HG03520 (cell line): ENCODE measurements at regions not wholly inside any gene's neighbourhood (a gene's known extent, or its start where the extent isn't known, plus 50 kb on each side); places are given as distances from the start of the nearest gene placed in this dataset.

Experiments
- ATAC-seq: cut with Tn5 transposase; IDR thresholded peaks from one replicate; pipeline ENCODE4 v1.9.1; 2021; ENCODE audit warnings: mild to moderate bottlenecking, moderate library complexity; ENCODE audit not compliant: unreplicated experiment

DNA sequence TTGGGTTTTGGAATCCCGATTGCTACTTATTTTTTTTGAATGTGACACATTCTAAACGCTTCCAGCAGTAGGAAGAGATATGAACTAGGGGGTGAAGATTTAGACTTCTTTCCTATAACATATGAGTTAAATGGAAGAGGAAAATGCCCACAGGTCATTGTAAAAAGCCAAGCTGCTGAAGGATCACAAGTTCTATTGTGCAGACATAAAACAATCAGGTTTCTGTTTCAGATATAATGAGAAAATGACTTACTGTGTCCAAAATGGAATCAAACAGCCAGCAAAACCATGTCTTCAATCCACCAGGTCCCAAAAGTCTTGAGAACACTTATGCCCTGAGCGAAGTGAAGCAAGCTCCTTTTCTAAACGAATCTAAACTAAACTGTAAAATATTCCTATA is 157.0 kb upstream of the SOX9 start:
- no peak for ATAC-seq

DNA sequence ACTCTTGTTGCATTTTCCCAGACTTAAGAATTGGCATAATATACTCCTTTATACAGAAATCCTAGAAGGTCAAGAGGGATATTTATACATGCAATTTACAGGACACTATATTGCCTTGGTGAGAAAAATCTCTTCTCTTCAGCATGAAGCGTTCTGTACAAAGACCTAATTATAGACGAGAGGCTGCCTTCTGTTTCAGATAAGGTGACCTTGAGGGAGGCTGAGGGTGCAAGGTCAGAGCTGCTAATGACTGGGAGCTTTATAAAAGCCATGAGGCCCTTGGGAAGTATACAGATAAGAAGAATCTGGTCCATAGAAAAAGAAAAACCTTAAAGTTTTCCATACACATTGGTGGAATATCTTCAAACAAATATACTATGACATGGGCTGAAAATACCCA is 156.3 kb upstream of the SOX9 start:
- no peak for ATAC-seq

DNA sequence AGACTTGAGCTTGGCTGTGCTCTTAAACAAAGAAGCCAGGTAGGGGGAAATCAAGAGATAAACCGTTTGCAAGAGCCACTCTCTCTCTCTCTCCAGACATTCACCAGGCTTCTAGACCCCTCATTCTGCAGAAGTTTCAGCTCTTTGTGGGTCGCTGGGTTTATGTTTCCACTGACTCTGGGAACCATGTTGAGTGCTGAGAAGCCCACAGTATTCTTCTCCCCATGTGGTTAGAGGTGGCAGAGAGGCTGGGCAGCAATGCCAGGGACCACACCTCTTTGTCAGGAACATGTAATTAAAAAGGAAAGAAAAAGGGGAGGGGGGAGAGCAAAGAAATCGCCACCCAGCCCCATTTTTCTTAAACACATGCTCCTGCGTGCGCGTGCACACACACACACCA is 154.8 kb upstream of the SOX9 start:
- no peak for ATAC-seq

DNA sequence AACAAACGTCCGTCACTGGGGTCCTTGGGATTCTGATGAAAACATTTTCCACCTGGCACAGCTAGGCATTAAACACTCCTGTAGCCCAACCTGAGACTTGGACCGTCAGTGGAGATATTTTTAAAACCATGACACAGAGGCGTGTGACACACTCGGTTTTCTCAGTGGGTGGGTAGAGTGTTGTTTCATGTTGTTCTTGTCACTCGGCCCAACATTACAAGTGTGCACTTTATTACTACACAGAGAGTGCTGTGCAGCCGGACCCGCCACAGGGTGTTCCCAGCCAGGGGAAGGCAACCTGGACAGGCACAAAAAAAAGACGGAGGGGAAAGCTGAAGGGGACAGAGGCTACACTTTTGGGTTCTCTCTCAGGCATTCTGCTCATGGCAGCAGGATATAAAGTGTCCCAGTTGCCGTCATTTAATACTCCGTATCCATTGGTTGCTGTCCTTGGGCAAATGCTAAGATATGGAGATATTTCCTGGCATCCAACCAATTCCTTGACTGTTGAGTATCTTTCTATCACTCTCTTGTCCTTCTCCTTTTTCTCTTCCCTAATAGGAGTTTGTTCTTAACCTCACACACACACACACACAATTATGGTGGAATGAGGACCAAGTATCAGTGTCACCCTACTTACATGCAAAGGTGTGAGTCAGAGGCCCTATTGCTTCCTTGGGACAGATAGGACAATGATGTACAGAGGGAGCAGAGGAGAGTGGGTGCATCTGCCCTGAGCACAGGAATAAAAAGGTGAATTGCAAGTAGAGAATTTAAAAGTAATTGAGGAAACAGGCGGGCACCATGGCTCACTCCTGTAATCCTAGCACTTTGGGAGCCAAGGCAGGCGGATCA is 154.1 kb upstream of the SOX9 start:
- no peak for ATAC-seq

DNA sequence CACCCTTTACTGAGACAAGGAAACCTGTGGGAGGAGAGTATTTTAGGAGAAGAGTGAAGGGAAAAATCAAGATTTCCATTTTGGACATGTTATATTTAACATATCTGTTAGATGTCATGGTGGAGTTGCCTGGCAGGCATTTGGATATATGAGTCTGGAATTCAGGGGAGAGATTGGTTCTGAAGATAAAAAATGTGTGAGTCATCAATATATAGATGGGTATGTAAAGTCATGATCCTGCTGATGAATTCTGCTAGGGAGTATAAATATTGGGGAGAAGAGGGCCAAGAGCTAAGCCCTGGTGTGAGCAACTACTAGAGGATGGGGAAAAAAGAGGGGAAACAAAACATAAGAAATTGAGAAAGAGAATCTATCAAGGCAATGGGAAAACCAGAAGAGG is 151.3 kb upstream of the SOX9 start:
- ATAC-seq, result no peak

DNA sequence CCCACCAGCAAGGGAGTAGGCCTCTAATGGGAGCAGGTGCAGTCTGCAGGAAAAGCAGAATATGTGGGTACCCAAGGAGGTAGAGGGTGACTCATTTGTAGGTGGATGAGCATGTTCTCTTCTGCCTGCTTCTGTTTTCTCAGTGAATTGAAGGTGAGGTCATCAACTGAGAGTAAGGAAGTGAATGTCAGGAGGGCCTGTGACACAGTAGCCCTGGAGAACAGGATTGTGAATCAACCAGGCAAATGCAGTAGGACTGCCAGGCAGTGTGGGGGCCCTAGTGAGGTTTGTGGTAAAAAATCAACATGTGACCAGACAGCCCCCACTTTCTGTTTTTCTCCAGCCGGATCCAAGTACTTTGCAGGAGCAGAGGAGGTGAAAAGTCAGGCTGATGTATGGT is 150.5 kb upstream of the SOX9 start:
- ATAC-seq, result no peak

DNA sequence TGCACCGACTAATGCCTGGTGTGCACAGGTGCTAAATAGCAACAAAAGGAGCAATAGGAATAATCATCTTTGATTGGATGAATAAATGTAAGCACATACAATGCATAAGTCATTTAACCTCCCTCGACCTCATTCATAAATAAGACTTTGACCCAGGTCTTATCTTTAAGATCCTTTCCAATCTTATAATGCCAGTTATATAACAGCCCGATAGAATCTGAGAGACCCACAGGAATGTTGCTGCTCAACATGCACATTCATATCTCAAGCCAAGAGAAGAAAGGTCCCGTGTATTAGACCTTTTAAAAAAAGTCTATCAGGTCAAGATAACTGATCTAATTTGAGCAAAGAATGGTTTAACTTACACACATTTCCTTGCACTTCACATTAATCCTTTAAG is 146.8 kb upstream of the SOX9 start:
- no peak for ATAC-seq

DNA sequence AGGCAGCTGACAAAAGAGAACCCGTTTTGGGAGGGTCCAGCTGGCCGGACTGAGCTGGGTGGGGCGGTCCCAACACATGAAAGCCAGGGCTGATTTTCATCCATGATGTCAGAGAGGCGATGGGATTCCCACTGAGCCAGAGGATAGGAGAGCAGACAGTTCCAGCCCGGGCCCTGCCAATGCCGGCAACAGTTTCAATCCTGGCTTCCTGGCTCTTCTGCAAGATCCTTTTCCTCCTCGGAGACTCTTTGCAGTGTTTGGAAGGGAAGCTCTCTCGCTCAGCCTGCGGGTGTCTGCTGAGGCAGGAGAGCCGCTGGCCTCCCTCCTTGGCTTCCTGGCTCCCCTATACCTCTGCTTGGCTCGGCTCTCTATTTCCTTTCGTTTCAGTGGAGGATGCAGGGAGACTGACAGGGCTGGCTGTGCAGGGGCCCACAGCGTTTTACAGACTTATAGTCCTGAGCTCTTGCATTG is 145.5 kb upstream of the SOX9 start:
- no peak for ATAC-seq

DNA sequence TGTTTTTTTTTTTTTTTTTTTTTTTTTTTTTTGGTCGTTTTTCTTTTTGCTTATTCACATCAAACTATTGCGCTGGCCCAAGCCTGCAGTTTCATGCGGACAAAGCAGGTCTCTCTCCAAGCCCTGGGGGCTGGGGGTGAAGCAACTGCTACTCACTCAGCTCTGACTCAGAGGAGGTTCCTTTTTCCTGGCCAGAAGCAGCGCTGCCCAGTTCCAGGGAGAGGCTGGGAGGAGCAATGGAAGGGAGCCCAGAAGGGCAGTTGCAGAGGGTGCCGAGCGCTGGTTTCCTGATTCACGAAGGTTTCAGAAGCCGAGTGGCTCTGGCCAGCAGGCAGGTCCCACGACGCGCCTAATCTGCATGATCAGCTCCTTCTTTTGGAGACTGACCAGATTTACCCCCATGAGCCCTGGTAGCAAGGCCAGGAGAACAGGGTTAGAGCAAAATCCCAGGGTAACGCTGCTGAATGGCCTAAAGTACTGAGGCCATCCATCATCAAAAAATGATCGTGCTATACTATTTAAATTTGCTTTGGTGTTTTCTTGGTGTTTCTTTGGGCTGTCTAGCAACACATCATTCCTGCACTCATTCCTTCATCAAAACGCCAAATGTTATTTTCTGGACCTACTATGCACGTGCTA is 144.7 kb upstream of the SOX9 start:
- no peak for ATAC-seq

DNA sequence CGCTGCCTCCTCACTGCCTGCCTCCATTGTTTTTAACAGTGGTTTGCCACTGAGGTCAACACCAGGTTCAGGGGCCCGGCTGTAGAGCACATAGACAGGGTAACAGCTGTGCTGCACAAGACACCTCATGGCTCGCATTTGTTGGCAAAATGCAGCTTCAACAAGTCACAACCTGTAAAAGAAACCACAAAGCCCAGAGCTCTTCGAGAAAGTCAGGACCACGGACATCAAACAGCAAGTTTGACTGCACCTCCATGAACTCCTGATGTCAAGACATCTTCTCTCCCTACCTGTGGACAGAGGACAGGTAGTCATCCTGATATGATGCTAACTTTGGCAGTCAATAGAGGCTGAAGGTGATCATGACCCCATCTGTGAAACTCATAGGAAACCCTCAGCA is 142.4 kb upstream of the SOX9 start:
- no peak for ATAC-seq

DNA sequence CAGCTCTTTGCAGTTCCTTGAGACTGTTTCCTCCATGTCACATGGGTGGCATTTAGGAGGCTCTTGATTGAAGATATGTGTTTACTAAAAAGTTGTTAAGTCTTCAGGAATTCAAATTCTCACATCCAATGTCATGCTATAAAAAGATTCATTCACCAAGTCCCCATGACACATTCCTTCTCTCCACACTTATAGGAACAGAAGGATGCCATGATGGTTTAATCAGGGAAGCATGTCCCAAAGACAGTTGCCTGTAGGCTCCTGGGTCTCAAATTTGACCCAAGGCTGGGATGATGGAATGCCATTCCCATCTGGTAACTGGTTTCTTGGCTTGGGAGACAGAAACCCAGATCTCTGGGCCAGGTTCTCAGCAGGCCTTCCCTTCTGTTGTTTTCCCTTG is 140.6 kb upstream of the SOX9 start:
- no peak for ATAC-seq

DNA sequence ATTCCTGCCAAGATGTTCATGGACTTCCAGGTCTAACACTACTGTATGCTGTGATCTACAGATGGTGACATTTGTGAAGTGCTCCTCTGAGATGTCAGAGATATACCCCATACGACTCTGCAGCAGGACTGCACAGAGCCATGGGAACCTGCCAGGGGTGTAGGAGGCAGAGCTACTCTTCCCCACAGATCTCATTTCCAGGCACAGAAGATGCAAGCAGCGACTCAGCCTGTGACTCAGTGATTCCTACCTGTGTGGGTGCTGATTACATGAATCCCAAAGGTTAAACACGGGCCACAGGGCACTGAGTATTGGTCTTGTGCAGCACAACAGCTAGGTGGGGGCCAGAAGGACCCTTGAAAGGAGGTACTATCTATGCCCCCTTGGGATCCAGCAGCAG is 137.0 kb upstream of the SOX9 start:
- no peak for ATAC-seq

DNA sequence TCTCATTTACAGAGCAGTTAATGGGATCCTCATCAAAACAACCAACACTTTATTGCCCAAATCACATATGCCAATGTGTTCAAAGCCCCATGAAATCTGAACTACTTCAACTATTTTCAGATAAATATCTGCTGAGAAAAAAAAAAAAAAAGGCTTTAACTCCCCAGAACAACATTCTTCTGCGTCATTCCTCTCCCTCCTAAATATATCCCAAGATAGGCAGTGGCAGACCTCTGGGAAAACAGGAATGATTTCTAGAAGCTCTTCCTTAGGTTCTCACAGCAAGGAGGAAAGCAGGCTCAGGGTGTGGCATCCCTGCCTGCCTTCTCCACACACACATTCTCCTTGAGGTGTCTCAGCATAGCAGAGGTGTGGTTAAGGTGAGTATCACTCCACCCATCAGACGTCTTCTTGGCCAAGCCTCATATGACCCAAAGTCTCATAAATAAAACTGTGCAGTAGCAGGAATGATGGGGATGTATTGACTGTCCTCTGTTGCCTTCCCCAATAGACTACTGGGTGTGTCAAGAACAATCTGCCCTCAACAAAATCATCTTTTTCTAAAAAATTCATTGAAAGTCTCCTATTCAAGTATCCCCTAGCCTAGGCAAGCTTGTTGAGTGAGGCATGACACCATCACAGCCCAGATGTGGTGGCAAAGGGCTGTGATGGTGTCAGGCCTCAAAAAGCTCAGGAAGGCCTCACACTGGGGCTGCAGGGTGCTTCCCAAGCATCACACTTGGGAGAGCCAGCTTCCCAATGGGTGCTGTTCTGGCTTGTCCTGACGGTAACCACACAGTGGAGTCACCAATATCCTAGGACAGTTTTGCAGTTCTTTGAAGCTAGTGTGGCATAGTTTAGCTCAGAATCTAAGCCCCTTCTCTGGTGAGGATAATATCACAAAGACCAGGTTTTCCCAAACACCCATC is 135.4 kb upstream of the SOX9 start:
- ATAC-seq, result no peak

DNA sequence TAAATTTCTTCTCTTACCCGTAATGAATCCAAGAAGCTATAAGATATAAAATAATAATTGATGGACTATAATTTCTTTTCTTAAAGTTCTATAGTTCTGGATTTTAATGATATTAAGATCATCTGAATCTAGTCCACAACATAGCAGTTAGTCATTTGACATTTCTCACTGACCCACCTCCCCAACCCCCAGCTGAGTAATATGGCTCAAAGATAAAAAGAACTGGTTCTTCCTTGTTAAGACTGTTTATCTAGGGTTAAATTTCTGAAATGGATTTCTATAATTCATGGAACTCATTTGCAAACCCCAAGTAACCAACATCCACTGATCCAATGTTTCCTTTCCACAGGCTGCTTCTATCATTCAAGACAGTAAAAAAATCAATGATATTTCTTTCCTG is 133.9 kb upstream of the SOX9 start:
- ATAC-seq, result no peak

DNA sequence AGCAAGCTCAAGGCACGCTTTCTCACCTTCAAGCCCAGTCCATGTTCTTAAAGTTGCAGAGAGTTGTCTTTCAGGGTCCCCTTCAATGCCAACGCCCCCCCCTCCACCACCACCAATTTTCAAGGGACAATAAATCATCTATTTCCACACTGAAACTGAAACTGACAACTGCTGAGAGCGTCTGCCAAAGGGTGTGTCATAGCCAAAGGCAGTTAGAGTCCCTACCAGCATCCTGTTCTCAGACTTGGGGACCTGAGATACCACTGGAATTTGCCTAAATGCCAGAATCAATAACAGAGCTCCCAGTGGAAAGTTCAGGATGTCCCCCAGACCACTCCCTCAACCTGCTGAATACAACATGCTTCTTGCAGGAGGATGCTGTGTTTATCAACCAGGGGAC is 133.2 kb upstream of the SOX9 start:
- no peak for ATAC-seq

DNA sequence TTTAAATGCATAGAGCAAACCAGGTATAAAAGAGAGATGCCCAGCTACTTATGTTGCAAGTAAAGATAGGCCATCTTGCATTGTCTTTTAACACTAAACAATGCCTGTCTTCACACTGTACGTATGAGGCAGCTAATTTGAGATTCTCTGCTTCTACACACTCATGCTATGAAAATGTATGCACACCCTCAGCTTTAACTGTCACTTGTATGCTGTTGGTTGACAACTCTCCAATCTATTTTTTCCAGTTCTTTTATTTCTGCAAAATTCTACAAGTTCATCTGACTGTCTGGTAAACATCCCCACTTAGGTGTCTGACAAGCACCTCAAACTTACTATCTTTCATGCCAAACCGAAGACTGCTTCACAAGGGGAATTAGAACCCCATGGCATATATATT is 131.7 kb upstream of the SOX9 start:
- ATAC-seq, result no peak

DNA sequence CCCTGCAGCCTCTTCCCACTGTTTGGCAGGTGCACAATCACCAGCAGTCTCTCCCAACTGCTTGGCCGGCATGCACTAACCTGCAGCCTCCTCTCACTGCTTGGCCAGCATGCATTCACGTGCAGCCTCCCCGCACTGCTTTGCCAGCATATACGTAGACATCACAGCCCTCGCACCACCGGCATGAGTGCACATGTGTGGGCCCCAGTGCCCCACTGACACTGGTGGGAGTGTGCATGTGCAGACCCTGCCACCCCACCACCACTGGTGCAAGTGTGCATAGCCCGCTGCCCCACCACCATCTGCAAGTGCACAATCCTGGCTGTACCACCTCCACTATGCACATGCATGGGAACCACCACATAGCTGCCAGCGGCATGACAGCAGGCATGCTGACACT is 127.5 kb upstream of the SOX9 start:
- ATAC-seq, result no peak

DNA sequence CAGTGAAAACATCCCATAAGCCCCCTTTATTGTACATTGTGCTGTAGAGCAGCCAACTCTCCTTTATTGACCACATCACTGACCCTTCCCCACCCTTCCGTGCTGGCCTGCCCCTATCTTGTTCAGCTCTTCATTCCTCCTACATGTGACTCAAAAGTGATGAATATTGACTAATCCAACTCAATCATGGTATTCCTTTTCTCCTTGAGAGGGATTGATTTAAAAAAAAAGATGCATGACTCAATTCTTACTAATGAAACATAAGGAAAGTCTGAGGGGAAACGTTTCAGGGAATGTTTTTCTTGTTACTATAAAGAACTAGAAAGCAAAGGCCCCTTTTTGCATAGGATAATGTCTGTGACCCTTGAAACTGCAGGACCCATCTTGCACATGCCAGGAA is 125.2 kb upstream of the SOX9 start:
- no peak for ATAC-seq

DNA sequence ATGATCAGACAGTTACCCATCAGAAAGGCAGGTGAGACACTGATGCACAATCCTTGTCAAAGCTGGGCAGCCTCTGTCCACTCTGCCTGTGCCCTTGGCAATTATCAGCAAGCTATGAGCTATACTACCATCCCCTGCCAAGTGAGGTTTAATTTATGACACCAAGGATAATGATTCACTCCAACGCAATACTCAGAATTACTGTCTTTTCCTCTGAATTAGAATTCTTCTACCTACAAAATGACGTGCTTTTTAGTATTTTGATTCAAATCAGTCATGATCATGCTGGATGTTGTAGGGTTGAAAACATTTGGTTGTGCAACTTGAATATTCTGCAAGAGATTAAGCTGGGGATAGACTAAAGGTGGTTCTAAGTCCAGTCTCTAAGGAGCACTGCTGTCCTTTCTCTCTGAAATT is 116.8 kb upstream of the SOX9 start:
- ATAC-seq, result no peak

DNA sequence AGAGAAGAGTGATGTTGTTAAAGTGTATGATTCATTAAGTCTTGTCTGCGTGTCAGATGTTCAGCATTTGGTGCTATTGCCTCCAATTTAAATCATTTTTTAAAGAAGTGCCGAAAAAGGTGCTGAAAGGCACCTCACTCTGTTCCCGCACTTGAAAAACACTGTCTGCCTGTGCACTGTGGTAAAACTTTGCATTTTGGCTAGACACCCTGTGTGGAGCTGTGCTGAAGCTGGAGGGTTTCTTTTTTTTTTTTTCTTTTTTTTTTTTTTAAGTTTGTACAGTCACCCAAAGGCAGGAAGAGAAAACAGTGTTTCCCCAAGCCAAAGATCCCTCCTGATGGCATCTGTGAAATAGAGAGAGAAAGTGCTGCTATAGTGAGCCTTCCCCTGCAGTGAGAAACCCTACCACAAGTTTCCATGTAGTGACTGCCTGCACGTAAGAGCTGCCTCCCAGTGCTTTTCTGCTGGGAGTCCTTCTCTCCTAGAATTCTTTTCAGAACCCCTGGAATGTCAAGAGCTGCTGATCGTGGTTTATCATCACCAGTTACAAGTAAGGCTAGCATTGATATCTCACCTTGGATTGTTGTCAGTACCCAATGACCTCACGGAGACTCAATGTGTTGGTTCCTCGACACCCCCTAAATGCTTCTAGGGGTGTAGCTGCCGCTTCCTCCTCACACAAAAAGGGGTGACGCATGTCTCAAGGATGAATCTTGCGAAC is 116.0 kb upstream of the SOX9 start:
- peak; percentile 29 for ATAC-seq
